ENCODE measurements at regions not wholly inside any gene's neighbourhood (a gene's known extent, or its start where the extent isn't known, plus 50 kb on each side); places are given as distances from the start of the nearest gene placed in this dataset.
A peak's percentile ranks its signal among the peaks of the same experiment; 100 is the strongest.

DNA sequence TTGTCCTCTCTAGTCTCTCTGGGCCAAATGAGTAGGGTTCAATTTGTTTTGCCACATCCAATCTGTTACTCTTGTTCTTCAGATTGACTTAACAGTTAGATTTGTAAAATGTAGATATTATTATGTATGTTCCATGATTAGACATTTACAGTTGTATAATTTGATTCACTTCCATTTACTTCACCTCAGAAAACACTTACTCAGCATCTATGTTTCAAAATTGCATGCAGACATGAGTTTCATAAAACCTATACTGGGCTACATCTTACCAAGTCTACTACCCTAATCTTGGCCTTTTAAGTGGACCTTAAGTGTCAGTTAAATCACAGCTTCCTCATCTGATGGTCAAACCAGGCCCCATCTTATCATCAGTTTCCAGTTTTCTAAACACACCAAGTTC is 1181.2 kb upstream of the CDH9 start:
- no peak for DNase-seq (ENCODE audit: low spot score)

DNA sequence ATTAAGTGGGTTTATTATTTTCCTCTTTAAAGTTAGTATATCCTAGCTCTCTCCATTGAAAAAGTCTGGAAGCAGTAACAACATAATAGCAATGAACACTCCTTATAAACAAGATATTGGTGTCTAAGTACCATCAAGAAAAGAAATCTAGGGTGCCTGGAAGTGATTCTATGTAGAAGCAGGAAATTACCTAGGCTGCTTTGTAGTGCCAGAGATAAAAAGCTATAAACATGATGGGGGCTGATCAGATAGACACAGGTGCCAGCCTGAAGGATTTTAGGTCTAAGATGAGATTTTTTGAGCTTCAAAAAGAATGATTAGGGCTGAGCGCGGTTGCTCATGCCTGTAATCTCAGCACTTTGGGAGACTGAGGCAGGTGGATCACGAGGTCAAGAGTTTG is 1179.3 kb upstream of the CDH9 start:
- DNase-seq (ENCODE audit: low spot score) = no peak

DNA sequence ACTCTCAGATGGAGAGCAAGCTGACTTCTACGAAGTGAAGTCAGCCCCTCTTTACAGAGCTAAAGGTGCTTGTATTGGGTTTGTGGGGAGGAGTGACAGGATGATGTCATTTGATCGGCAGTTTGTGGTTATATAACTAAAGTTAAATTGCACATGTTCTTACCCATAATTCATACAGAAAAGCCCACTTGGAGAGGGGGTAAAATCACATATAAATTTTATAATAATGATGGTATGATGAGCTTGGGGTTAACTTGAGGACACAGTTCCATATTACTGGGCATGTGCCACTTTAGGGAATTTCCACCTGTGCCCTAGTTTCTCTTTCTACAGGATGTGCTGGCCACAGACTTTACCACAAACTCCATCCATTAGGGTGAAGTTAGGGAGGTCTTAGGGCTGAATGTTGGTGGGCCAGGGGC is 1178.6 kb upstream of the CDH9 start:
- no peak for DNase-seq (ENCODE audit: low spot score)

DNA sequence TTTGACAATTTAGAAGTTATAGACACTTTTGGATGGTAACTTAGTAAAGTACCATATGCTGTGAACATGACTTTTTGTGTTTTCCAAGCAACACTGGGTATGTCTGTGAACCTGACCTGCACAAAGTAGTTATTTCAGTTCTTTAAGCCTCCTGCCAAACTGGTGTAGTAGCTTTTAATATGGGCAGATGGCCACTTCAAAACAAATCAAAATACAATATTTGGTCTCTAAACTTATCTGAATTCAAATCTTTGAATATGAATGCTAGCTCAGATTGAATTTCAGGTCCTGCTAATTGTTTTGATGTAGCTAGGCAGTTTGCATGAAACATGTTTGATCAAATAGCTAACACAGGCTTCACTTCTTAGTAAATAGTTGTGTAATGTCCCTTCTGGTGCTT is 1176.7 kb upstream of the CDH9 start:
- peak; percentile 9 for DNase-seq (ENCODE audit: low spot score)

DNA sequence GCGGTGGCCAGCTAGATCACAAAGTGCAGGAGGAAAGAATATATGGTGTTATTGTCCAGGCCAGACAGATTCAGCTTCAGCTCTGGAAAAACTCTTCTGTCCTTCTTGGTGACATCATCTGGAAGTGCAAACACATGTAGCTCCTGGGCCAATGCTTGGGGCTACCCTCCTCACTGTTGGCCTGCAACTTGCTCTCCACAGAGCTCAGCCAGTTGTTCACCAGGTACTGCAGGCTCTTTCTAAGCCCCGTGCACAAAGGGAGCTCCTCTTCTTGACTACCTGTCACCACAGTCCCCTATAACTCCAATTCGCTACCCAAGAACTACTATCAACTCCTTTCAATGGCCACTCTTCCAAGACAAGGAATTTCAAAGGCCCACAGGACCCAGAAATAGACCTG is 1175.9 kb upstream of the CDH9 start:
- DNase-seq (ENCODE audit: low spot score) = no peak

DNA sequence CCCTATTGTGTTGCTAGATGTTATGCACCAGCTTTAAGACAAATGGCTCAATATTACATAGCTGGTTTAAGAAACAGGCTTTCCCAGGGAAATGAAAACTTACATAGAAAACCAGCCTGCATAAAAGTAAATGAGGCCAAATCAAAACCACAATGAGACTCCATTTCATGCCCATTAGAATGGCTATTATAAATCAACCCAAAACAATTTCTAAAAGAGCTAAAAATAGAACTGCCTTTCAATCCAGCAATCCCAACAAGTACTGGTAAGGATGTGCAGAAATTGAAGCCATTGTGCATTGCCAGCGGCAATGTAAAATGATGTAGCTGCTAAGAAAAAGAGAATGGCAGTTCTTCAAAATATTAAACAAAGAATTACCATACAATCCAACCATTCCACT is 1170.0 kb upstream of the CDH9 start:
- DNase-seq (ENCODE audit: low spot score) = no peak

DNA sequence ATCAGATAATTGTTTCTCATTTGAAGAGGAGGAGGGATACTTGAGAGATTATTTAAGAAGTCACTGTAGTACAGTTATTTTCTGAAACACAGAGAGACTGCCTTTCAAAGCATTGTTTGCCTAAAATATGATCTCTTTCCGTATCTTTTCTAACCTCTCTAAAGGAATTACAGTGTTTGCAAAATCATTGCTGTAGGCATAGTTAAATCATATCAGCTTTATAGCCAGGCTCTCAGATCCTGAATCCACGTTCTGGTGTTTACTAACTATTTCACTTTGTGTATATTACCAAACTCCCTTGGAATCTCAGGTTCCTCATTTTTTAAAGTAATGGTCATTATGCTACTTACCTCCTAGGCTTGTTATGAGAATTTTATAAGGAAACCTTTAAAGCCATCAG is 1151.6 kb upstream of the CDH9 start:
- DNase-seq (ENCODE audit: low spot score) = no peak

DNA sequence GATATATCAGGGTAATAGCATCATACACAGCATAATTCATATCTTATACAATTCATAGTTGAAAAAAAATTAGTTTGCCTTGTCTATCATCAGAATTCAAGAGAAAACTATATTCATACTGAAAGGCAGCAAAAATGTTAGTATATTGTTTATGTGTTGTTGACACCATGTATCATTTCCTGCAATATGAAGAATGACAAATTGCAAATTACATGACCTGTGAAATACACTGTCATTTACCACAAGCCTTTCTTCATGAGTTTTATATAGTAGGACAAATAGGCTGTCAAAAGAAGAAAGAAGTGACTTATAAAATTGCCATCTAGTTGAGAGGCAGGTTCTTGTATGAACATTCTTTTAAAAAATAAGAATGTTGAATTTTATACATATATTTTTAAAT is 1136.3 kb upstream of the CDH9 start:
- DNase-seq (ENCODE audit: low spot score) = no peak

DNA sequence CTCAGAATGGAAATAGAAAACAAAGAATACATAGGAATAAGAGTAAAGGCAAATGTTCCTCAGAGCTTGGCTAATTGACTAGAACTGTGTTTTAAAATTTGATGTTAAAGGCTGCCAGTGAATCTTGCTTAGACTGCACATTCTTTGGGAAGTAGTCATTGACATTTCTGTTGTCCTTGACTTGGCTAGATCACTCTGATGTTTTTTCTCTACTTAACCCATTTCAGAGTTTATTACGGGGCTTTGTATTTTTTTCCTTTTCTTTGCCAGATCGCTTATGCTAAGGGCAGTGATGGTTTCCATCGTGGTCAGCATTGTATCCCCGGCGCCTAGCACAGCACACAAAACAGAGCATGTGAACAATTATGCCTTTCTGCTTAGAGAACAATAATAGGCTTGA is 1126.7 kb upstream of the CDH9 start:
- no peak for DNase-seq (ENCODE audit: low spot score)

DNA sequence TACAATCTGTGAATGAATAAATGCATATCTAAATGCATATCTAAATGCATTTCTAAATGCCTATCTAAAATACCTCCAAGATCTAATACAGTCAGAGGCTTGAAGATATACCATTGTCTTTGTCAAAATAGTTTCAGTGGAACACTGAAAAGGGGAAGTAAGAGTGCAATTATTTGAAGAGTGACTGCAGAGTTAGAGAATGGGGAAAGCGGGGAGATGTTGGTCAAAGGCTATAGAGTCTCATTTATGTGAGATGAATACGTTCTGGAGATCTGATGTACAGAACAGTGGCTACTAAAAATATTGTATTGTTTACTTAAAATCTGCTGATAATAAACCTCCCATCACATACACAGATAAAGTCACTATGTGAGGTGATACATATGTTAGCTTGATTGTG is 1126.2 kb upstream of the CDH9 start:
- no peak for DNase-seq (ENCODE audit: low spot score)

DNA sequence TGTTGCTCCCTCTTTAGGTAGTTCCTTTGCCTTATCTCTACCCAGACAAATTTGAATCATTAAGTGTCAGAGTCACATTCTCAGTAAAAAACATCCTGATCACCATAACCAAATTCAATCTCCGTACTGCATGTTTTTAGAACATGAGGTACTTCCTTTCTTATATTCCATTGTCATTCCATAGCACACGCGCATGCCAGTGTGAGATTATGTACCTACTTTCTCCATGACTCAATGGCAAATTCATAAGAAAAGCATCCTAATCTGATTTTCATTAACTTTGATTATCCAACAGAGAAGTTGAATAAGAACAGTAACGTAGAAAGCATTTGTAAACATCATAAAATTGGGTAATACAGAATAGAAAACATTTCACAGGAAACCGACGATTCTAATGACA is 1118.6 kb upstream of the CDH9 start:
- DNase-seq (ENCODE audit: low spot score) = no peak

DNA sequence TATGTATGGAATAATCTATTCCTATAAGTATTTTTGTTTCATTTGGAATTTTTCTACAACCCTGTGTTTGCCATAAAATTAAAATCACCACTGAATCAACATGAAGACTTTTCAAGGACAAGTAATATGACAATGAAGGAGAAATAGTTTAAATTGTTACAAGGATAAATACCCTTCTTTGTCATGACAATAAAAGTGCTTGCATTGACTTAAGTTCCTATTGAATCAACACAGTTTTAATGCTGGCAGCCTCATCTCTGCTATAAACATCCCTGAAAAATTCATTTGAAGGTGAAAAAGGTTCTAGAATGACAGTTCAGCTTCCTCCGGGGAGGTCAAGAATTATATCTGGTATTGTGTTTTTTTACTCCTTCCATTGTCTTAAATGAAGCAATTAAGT is 1105.1 kb upstream of the CDH9 start:
- DNase-seq (ENCODE audit: low spot score) = no peak

DNA sequence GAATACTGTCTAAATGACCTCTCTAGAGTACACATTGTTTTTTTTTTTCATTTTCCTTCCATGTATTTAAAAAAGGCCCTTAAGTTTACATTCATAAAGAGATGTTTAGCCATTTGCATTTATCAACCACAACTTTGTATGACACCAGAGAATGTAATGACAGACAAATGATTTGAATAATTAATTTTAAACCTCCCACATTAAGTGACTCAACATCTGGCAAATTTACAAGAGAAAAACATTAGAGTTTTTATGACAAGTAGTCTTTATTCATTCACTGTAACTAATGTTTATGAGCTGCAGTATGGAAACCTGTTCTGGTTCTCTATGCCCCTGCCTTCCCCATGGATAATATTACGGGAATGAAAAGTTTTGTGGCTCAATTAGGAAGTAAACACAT is 1093.8 kb upstream of the CDH9 start:
- DNase-seq (ENCODE audit: low spot score) = no peak

DNA sequence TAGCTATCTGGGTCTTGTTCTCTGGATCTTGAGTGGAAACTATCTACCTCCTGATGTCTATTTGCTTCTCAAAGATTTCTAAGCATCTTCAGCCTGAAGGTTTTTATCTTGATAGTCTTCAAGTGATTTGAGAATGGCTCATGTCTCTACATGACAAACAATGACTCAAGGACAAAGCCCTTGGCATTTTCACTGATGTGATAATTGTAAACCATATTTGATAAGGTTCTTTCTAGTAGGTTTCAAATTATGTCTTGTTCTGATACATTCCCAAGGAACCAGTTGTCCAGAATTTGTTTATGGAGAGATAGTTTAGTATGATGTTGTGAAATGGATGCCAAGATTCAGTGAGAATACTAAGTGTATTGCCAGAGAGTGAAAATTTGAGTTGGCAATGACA is 1079.3 kb upstream of the CDH9 start:
- no peak for DNase-seq (ENCODE audit: low spot score)

DNA sequence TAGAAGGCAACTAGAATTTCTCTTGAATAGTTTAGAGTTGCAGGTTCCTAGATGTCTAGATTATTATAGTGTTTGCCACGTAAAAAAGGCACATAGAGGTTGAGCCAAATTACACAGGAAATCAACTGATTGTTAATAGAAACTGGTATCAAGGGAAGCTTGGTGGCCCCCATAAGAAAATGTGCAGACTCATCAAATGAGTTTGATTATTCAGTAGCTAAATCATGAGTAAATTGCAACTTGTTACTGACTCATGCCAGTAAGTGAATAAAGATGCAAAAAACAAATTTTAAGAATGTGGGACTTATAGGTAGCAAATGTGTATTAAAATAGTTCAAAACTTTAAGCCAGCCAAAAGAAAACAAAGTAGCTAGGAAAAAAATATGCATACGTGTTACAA is 1078.9 kb upstream of the CDH9 start:
- DNase-seq (ENCODE audit: low spot score) = no peak

DNA sequence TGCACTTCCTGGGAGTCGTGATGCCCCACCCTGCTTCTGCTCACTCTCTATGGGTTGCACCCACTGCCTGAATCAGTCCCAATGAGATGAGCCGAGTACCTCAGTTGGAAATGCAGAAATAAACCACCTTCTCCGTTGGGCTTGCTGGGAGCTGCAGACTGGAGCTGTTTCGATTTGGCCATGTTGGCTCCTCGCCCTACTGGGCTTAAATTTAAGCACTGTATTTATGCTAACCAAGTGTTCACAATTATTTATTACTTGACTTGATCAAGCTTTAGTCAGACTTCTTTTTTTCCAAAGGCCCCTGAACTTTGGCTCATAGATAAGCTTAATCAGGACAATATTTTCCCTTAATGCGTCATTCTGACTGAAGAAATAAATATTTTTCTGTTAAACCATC is 1072.4 kb upstream of the CDH9 start:
- DNase-seq (ENCODE audit: low spot score) = no peak

DNA sequence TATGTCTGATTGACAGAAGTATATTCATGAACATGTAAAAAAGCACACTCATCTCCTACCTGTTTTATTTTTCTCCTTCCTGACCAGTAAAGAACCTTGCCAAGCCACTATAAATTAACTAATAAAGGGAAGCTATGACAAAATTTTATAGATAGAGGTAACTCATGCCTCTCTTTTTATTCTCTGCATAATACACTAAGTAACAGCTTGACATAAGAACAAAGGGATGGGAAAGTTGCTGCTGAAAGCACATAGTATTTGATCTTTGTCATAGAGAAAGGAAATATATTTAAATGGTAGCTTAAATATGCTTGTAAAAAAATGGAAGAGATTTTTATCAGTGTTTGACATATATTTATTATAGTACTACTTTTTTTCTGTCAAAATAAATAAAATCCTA is 1065.7 kb upstream of the CDH9 start:
- no peak for DNase-seq (ENCODE audit: low spot score)

DNA sequence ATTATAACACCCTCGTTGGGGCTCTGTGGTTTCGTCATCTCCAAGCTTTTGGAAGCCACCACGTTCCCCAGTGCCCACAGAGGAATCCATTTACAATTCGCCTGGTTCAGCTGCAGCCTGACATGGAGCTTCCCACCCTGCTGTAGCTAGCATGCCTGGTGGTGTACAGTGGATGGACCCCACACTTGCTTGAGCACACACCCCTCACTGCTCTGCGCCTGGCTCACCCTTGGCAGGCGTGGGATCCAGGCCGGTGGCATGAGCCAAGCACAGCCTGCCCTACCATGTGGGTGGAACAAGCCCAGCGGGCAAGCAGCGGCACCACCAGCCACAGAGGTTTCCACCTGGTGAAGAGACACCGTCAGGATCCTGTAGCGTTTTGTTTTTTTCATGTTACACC is 1045.7 kb upstream of the CDH9 start:
- DNase-seq (ENCODE audit: low spot score) = no peak

DNA sequence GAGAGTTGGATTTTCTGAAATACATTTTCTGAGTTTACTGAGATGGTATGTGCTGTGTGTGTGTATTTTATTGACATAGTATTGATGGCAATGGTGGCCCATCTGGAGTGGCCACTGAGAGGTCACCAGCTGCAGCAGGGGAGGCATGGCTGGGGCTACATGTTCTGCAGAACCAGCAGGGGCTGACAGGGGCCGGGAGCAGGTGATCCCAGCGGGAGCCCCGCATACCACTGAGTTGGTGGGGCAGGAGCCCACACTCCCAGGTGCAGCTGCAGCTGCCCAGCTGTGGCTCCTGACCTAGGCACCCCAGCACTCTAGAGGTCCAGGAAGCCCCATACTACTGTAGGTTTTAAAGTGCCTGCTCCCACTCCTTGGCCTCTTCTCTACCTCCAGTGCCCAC is 1044.2 kb upstream of the CDH9 start:
- DNase-seq (ENCODE audit: low spot score) = no peak

DNA sequence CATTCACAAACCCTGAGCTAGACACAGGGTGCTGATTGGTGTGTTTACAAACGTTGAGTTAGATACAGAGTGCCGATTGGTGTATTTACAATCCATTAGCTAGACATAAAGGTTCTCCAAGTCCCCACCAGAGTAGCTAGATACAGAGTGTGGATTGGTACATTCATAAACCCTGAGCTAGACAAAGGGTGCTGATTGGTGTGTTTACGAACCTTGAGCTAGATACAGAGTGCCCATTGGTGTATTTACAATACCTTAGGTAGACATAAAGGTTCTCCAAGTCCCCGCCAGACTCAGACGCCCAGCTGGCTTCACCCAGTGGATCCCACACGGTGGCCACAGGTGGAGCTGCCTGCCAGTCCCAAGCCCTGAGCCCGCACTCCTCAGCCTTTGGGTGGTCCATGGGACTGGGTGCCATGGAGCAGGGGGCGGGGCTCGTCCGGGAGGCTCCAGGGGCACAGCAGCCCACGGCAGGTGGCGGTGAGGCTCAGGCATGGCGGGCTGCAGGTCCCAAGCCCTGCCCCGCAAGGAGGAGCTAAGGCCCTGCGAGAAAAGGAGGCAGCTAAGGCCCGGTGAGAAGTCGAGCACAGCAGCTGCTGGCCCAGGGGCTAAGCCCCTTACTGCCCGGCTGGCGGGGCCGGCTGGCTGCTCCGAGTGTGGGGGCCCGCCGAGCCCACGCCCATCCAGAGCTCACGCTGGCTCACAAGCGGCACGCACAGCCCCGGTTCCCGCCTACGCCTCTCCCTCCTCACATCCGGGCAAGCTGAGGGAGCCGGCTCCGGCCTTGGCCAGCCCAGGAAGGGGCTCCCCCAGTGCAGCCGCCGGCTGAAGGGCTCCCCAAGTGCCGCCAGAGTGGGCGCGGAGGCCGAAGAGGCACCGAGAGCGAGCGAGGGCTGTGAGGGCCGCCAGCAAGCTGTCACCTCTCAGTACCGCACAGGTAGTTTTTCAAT is 1039.2 kb upstream of the CDH9 start:
- DNase-seq (ENCODE audit: low spot score) = no peak

DNA sequence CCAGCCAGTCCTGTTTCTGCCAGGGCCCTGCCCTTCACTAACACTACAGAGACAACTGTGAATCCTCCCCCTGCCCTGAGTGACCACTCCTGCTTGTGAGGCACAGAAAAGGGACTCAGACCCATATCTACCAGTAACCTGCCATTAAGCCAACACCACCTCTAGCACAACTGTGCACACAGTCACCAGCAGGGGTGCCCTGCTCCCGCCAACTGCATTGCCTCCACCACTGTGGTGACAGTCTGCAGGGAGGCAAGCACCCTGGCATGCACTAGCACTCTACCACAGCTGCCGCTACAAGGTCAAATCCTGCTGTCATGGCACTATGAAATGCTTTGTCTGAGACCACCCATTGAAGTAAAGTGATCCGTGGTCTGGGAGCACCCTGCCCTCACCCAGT is 1028.5 kb upstream of the CDH9 start:
- no peak for DNase-seq (ENCODE audit: low spot score)

DNA sequence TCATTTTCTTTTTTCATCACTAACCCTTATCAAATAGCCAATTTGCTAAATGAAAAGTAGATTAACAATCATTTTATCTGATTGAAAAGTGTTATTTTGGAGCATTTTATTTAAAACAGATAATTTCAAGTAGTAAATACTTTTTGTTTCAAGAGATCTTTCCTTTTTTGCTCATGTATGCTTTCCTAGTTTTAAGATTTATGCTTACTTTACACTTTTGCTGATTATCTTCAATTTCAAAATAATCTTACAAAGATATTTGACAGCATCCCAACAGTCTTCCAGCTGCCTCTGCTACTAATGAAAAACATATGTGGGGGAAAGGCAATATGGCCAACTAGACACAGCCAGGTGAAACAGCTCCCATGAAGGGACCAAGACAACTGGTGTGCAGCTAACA is 1027.3 kb upstream of the CDH9 start:
- peak; percentile 87 for DNase-seq (ENCODE audit: low spot score)

DNA sequence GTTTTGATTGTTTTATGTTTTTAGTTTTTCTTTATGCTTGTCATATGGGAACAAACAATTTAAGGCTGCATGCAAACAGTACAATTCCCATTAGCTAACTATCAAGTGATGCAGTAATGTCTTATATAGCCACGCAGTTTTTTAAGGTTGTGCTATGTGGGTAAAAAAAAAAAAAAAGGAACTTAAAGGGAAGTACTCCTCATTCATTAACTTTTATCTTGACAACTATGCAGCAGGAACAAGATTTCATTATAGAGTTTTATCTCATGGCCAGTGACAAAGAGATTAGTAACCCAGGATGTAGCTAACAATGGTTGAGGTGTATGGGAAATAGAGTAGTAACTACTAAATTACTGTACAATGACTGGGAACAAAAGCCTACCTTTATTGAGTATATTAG is 1008.2 kb upstream of the CDH9 start:
- no peak for DNase-seq (ENCODE audit: low spot score)

DNA sequence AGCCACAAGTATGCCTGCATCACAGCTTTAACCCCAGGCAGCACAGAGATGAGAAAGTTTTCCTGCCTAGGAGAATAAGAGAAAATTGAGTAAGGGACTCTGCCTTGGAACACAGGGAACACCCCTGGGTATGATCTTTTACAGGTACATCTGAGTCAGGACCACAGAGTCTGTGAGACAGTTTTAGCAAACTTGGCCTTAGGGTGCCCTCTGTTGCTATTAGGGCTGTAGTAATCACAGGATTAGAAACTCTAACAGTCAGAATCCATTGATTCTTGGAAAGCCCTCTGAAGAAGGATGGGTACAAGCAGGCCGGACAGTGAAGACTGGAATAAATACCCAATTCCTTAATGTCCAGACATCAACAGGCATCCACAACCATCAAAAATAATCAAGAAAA is 989.5 kb upstream of the CDH9 start:
- DNase-seq (ENCODE audit: low spot score) = no peak

Data from SK-N-DZ (cell line).